ENCODE measurements at regions not wholly inside any gene's neighbourhood (a gene's known extent, or its start where the extent isn't known, plus 50 kb on each side); places are given as distances from the start of the nearest gene placed in this dataset.

DNA sequence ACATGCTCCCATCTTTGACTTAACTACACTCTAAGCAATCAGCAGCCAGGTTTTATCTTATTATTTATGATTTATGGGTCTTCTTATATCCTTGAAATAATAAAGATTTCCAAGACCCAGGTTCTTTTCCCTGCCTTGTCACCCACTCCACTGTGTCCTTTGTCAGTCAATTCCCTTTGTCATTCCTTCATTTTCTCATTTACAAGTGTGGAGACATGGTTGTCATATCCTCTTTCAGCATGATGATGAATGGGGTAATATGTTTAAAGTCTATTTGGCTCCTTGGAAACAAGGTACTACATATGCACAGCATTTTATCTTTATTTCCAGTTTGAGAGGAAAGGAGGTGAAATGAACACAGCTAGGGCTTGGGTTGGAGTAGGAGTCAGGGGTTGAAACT, 521.8 kb downstream of the LMO7 start:
- TF ChIP-seq, protein P1, sequence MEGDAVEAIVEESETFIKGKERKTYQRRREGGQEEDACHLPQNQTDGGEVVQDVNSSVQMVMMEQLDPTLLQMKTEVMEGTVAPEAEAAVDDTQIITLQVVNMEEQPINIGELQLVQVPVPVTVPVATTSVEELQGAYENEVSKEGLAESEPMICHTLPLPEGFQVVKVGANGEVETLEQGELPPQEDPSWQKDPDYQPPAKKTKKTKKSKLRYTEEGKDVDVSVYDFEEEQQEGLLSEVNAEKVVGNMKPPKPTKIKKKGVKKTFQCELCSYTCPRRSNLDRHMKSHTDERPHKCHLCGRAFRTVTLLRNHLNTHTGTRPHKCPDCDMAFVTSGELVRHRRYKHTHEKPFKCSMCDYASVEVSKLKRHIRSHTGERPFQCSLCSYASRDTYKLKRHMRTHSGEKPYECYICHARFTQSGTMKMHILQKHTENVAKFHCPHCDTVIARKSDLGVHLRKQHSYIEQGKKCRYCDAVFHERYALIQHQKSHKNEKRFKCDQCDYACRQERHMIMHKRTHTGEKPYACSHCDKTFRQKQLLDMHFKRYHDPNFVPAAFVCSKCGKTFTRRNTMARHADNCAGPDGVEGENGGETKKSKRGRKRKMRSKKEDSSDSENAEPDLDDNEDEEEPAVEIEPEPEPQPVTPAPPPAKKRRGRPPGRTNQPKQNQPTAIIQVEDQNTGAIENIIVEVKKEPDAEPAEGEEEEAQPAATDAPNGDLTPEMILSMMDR (conservative IDR thresholded peaks at IDR 0.05; ENCODE audit: low read length) = no peak

GRCh38 chr13:76153239-76153638, 517.1 kb downstream of the LMO7 start:
- no peak overlapping the region for H3K4me3 ChIP-seq (ENCODE audit: low read length)
- DNase-seq (ENCODE audit: low read depth) = no peak
- TF ChIP-seq, protein P1 (conservative IDR thresholded peaks at IDR 0.05; ENCODE audit: low read length) = no peak

More for the DNA sequence above, 521.8 kb downstream of the LMO7 start:
- H3K4me3 ChIP-seq (ENCODE audit: low read length) = no peak overlapping the region
- no peak for DNase-seq (ENCODE audit: low read depth)

DNA sequence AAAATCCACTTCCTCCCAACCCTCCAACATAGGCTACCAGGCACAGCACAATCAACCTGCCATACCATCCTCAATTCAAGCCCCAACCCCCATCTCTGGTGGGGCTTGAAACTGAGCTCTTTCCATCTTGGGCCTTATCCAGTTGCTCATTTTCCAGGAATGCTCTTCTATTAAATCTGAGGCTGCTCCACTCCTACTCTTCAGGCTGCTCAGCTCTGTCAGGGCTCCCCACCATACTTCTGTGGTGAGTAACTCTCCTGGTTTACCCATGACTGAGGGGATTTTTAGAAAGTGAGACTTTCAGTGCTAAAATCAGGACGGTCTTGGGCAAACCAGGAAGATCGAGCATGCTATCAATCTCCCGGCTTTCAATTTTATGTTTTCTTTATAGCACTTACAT, 512.8 kb downstream of the LMO7 start:
- H3K4me3 ChIP-seq (ENCODE audit: low read length) = no peak overlapping the region; the same call in 1 of the 2 replicates
- DNase-seq (ENCODE audit: low read depth) = peak; percentile 80
- TF ChIP-seq, protein P1 (conservative IDR thresholded peaks at IDR 0.05; ENCODE audit: low read length) = no peak

- DNase-seq (ENCODE audit: low read depth) = no peak
- TF ChIP-seq, protein P1 (conservative IDR thresholded peaks at IDR 0.05; ENCODE audit: low read length) = no peak
These were observed 512.2 kb downstream of the LMO7 start for GRCh38 chr13:76148374-76148773.

GRCh38 chr13:76132532-76132931, 496.4 kb downstream of the LMO7 start:
- no peak for DNase-seq (ENCODE audit: low read depth)
- no peak overlapping the region for H3K4me3 ChIP-seq (ENCODE audit: low read length)
- TF ChIP-seq, protein P1 (conservative IDR thresholded peaks at IDR 0.05; ENCODE audit: low read length) = no peak

More at GRCh38 chr13:76148374-76148773, 512.2 kb downstream of the LMO7 start:
- no peak overlapping the region for H3K4me3 ChIP-seq (ENCODE audit: low read length)

GRCh38 chr13:76131551-76131950, 495.4 kb downstream of the LMO7 start:
- TF ChIP-seq, protein P1 (conservative IDR thresholded peaks at IDR 0.05; ENCODE audit: low read length) = no peak
- no peak for DNase-seq (ENCODE audit: low read depth)
- H3K4me3 ChIP-seq (ENCODE audit: low read length) = no peak overlapping the region

DNA sequence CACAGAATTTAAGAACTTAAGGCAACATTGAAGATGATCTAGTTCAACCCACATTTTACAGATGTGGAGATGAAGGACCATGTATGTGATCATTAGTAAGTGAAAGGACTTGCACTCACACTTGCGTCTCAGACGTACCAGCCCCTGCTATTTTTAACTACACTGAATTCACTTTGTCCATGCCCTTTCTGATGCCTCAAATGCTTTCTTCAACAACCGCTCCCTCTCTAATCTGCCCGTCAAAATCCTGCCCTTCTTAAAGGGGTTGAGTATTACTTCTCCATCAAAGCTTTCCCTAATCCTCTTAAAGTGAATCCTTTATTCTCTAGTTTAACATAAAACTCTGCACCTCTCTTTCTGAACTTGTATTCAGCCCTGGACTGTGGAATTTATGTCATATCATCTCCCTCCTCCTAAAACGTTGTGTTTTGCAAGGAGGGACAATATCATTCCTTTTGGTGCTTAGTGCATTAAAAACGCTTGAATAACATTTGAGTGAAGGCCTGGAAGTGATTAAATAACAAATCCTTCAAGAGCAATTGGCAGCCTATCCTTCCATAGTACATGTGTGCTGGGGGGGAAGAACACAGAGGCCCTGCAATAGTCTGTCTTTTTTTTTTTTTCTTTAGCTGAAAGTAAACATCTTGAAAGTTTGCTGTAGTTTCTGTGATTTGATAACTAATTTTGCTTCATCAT, 493.3 kb downstream of the LMO7 start:
- TF ChIP-seq, protein P1 (conservative IDR thresholded peaks at IDR 0.05; ENCODE audit: low read length) = no peak
- no peak for DNase-seq (ENCODE audit: low read depth)
- H3K4me3 ChIP-seq (ENCODE audit: low read length) = no peak overlapping the region

Measured in AG10803 (cell line).